ENCODE measurements at regions not wholly inside any gene's neighbourhood (a gene's known extent, or its start where the extent isn't known, plus 50 kb on each side); places are given as distances from the start of the nearest gene placed in this dataset.
A peak's percentile ranks its signal among the peaks of the same experiment; 100 is the strongest.

GRCh38 chr2:183607995-183608394 lies 483.8 kb downstream of the NUP35 start:
- TF ChIP-seq CTCF (conservative IDR thresholded peaks at IDR 0.05): no peak
- H3K4me1 Mint-ChIP-seq: peaks cover 12% of the 10 kb centered on the region
- no peaks in the 10 kb centered on the region for H3K27me3 Mint-ChIP-seq (ENCODE audit: low read depth)
- no peak overlapping the region for H3K4me3 Mint-ChIP-seq
- H3K36me3 Mint-ChIP-seq (ENCODE audit: low read depth): no peaks in the 10 kb centered on the region
- DNase-seq (ENCODE audit: low read depth, low spot score): no peak
- H3K27ac Mint-ChIP-seq (ENCODE audit: unreplicated experiment): no peak overlapping the region
- H3K9me3 Mint-ChIP-seq: peaks cover 3% of the 10 kb centered on the region

DNA sequence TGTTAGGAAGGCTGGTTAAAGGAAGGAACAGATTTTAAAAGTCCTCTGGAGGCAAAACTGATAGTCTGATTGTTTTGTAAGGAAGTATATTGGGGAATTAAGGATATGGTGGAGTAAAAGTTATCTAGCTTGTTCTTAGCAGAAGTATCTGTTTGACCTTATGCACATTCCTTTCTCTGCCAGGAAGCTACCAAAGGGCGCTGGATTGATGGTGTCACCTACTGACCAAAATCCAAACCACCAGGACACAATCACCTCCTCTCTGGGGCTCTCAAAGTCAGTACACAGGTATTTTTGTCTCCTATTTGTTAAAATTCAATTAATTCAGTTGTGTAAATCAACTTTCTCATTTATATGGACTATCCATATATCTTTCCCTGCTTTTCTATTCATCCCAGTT lies 484.5 kb downstream of the NUP35 start:
- Mint-ChIP-seq H3K9me3 (peaks cover 3% of the 10 kb centered on the region), H3K27me3 (ENCODE audit: low read depth) (no peaks in the 10 kb centered on the region), H3K4me3 (no peak overlapping the region), H3K4me1 (peaks cover 12% of the 10 kb centered on the region), H3K27ac (ENCODE audit: unreplicated experiment) (no peak overlapping the region), H3K36me3 (ENCODE audit: low read depth) (no peaks in the 10 kb centered on the region)
- no peak for DNase-seq (ENCODE audit: low read depth, low spot score)
- TF ChIP-seq CTCF (conservative IDR thresholded peaks at IDR 0.05): no peak

DNA sequence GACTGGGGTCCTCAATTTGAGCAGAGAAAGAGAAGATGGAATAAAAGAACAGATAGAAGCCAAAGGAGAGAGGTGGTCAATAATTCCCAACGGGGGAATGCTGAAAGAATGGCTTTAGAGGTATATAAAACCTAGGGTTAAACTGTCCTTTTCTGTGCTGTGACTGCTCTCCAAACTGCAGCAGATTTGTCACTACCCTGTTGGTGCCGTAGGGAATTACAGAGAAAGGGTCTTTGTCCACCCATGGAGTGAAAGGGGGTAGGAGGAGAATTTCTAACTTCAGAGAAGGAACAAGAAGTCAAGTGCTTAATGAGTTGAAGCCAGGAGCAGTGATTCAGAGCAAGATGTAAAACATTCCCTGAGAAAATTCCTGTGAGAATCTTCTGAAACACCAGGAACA lies 486.5 kb downstream of the NUP35 start:
- Mint-ChIP-seq H3K27ac (ENCODE audit: unreplicated experiment) (no peak overlapping the region), H3K36me3 (ENCODE audit: low read depth) (no peaks in the 10 kb centered on the region)
- no peak for DNase-seq (ENCODE audit: low read depth, low spot score)

DNA sequence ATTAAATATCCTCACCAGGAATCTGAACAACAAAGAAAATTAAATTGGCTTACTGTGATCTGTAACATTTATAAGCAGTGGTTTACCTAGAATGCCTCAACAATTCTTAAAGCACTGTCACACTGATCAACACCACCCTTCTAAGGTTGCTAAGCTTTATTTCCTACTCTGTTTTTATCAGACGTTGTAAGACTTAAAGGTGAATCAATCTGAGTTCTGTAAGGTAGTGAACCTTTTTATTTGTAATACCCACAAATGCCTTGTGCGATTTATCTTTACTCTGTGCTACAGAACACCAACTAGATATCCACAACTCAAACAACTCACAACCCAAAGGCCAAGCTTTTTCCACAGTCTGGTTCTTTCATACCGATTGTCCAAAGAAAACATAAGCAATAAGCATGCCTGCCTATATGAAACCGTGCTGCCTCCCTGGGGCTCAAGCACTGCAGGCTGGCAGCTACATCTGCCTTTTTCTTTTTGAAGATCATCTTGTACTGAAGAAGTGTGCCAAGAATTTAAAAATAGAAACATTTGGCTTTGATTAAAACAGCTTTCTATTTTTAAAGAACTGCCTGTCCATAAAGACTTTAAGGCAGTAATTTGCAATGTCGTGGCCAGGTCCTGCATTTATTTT lies 490.7 kb downstream of the NUP35 start:
- Mint-ChIP-seq H3K9me3 (peaks cover 10% of the 10 kb centered on the region), H3K4me1 (peaks cover 12% of the 10 kb centered on the region), H3K27me3 (ENCODE audit: low read depth) (no peaks in the 10 kb centered on the region), H3K36me3 (ENCODE audit: low read depth) (no peaks in the 10 kb centered on the region), H3K27ac (ENCODE audit: unreplicated experiment) (no peak overlapping the region), H3K4me3 (no peak overlapping the region)
- TF ChIP-seq CTCF (conservative IDR thresholded peaks at IDR 0.05): no peak
- no peak for DNase-seq (ENCODE audit: low read depth, low spot score)

More for the DNA sequence above, 486.5 kb downstream of the NUP35 start:
- TF ChIP-seq CTCF (conservative IDR thresholded peaks at IDR 0.05): peak; percentile 38
- no peaks in the 10 kb centered on the region for H3K27me3 Mint-ChIP-seq (ENCODE audit: low read depth)
- H3K9me3 Mint-ChIP-seq: peaks cover 3% of the 10 kb centered on the region
- no peak overlapping the region for H3K4me3 Mint-ChIP-seq
- peaks cover 12% of the 10 kb centered on the region for H3K4me1 Mint-ChIP-seq

DNA sequence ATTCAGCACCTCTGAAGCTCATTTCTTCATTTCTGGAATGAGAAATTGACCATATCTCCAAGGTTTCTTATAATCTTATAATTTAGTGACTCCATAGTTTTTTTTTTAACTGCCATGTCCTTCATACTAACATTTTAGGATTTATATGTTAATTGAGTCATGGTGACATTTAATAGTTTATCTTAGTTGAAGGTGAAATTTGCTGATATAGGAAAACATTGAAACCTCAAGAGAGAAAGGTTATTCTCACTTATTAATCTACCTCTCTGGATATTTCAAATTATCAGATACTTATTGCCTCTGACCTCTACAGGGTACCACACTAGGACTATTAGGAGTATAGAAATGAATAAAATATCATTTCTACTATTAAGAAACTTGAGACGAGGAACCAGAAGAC lies 499.0 kb downstream of the NUP35 start:
- DNase-seq (ENCODE audit: low read depth, low spot score): no peak
- peaks cover 9% of the 10 kb centered on the region for H3K9me3 Mint-ChIP-seq
- TF ChIP-seq CTCF (conservative IDR thresholded peaks at IDR 0.05): no peak
- no peaks in the 10 kb centered on the region for H3K27me3 Mint-ChIP-seq (ENCODE audit: low read depth)
- peaks cover 3% of the 10 kb centered on the region for H3K36me3 Mint-ChIP-seq (ENCODE audit: low read depth)
- H3K27ac Mint-ChIP-seq (ENCODE audit: unreplicated experiment): no peak overlapping the region
- no peak overlapping the region for H3K4me3 Mint-ChIP-seq
- no peaks in the 10 kb centered on the region for H3K4me1 Mint-ChIP-seq

Measured in neural crest cell (in vitro differentiated cells).